Lower lobe of right lung (tissue), 2 donors: ENCODE measurements at regions not wholly inside any gene's neighbourhood (a gene's known extent, or its start where the extent isn't known, plus 50 kb on each side); places are given as distances from the start of the nearest gene placed in this dataset.

Source experiments
- ATAC-seq, 2 donors: fragments of 200-7000 bp; cut with Tn5 transposase; one replicate each; pipeline ENCODE4 v1.9.1; 2020 to 2022; ENCODE audit warnings: mild to moderate bottlenecking in 2 of 2, moderate library complexity in 2 of 2
- DNase-seq: peaks from one replicate; pipeline ENCODE4 v3.0.0-alpha.2; 2020
- H3K27ac ChIP-seq: fragments of 200-600 bp; one replicate; pipeline ENCODE4 v1.8.0; 2022
- H3K27me3 ChIP-seq: fragments of 200-600 bp; one replicate; pipeline ENCODE4 v1.8.0; 2022; ENCODE audit warnings: low read depth
- H3K36me3 ChIP-seq: fragments of 200-600 bp; one replicate; pipeline ENCODE4 v1.8.0; 2022; ENCODE audit warnings: mild to moderate bottlenecking
- H3K4me1 ChIP-seq: fragments of 200-600 bp; one replicate; pipeline ENCODE4 v1.8.0; 2022
- H3K4me3 ChIP-seq: fragments of 200-600 bp; one replicate; pipeline ENCODE4 v1.8.0; 2022; ENCODE audit warnings: mild to moderate bottlenecking
- H3K9me3 ChIP-seq: fragments of 200-600 bp; one replicate; pipeline ENCODE4 v1.8.0; 2022
- intact Hi-C: fragments of 100-400 bp; cut with DNase I; formaldehyde crosslinking; loops from one replicate; pipeline ENCODE4 v1.11.0; 2022
- TF ChIP-seq, protein P1 (sequence below): fragments of 200-600 bp; IDR thresholded peaks from one replicate; pipeline ENCODE4 v1.8.0; 2022; ENCODE audit warnings: antibody characterized with exemption, mild to moderate bottlenecking
- donor health status: DM: no; HTN: yes; CAD: no; lungs with severe emphysema.

DNA sequence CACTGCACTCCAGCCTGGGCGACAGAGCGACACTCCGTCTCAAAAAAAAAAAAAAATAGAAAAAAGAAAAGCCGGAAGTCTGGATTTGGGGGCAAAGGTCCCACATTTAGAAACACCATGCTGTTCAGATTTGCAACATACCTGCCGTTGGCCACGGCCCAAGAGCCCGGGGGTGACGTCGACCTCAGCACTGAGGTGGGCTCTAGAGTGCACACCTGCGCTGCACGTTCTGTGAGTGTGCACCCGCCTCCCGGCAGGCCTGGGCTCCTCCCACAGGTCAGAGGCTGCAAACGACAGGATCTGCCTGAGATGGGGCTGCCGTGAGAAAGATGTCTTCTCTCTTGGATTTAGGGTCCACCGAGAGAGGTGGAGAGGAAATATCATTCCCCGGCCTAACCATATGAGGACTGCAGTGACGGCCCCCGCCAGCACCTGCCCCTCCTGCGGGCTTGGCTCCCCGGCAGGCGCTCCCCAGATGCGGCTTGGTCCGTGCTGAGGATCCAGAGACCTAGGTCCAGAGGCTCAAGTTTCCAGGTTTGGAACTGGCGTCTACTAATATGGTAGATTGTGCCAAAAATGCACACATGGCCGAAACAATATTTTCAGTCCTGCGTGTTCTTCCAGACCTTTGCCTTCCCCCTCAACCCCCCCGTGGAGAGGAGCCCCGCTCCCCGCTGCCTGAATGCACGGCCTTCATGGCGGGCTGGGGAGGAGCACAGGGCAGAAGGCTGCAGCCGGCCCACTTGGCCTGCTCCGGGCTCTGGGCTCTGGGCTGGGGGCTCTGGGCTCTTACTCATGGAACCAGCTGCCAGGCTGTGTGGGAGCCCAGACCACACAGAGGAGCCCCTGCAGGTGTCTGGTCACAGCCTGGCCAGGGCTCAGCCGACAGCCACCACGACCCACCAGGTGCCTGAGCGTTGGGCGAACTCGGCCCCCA lies 58.8 kb upstream of the FBRSL1 start:
- H3K4me3 ChIP-seq: no peak overlapping the region
- H3K36me3 ChIP-seq: no peaks in the 10 kb centered on the region
- intact Hi-C loops: no loop called here
- H3K27me3 ChIP-seq: peaks cover 33% of the 10 kb centered on the region
- H3K9me3 ChIP-seq: no peaks in the 10 kb centered on the region
- TF ChIP-seq, protein P1, sequence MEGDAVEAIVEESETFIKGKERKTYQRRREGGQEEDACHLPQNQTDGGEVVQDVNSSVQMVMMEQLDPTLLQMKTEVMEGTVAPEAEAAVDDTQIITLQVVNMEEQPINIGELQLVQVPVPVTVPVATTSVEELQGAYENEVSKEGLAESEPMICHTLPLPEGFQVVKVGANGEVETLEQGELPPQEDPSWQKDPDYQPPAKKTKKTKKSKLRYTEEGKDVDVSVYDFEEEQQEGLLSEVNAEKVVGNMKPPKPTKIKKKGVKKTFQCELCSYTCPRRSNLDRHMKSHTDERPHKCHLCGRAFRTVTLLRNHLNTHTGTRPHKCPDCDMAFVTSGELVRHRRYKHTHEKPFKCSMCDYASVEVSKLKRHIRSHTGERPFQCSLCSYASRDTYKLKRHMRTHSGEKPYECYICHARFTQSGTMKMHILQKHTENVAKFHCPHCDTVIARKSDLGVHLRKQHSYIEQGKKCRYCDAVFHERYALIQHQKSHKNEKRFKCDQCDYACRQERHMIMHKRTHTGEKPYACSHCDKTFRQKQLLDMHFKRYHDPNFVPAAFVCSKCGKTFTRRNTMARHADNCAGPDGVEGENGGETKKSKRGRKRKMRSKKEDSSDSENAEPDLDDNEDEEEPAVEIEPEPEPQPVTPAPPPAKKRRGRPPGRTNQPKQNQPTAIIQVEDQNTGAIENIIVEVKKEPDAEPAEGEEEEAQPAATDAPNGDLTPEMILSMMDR: no peak
- ATAC-seq: no peak
- H3K27ac ChIP-seq: no peak overlapping the region
- no peak for DNase-seq
- peaks cover 24% of the 10 kb centered on the region for H3K4me1 ChIP-seq

DNA sequence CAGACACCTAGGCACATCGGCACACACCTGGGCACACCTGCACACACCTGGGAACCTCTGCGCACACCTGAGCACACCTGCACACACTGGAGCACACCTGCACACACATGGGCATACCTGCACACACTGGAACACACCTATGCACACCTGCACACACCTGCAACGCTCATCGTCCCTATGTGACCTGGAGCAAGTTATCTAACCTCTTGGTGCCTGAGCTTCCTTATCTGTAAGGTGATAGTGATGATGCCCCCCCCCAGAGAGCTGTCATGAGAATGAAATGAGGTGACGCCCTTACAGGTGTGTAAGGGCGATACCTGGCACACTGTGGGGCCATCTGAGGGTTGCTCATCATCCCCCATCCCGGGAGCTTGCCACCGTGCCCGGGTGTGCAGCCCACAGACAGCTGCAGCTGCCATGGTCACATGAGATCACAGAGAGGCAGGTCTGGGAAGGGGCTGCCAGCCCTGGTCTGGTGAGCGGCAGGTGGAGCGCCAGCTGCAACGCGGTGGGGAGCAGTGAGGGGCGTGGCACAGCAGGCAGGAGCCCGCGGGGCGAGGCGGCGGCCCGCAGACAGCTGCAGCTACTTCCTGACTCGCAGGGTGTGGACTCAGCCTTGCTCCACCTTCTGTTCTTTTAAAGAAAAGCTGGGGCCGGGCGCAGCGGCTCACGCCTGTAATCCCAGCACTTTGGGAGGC lies 59.9 kb upstream of the FBRSL1 start:
- Histone ChIP-seq H3K9me3 (no peaks in the 10 kb centered on the region), H3K36me3 (no peaks in the 10 kb centered on the region), H3K4me1 (peaks cover 24% of the 10 kb centered on the region), H3K4me3 (no peak overlapping the region), H3K27ac (no peak overlapping the region), H3K27me3 (peaks cover 34% of the 10 kb centered on the region)
- intact Hi-C loops: no loop called here
- ATAC-seq (peak; percentile 62 to 64), DNase-seq (peak; percentile 64)
- TF ChIP-seq, protein P1: no peak

DNA sequence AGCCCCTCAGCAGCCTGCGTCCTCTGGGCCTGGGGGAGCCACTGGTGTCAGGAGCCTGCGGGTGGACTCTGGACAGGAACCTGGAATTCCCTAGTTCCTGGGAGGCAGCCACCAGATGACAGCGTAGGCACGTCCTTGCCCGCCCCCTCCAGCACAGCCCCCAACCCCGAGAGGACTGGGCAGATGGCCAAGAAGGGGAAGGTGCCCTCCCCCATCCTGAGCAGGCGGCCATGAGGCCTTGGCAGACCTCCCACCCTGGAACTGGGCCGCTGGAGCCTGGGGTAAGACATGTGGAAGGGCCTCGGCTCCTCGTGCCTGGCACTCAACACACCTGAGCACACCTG lies 60.4 kb upstream of the FBRSL1 start:
- H3K27ac ChIP-seq: no peak overlapping the region
- no peaks in the 10 kb centered on the region for H3K9me3 ChIP-seq
- no peaks in the 10 kb centered on the region for H3K36me3 ChIP-seq
- intact Hi-C loops: no loop called here
- DNase-seq: no peak
- H3K4me3 ChIP-seq: no peak overlapping the region
- H3K27me3 ChIP-seq: peaks cover 39% of the 10 kb centered on the region
- TF ChIP-seq, protein P1: no peak
- no peak for ATAC-seq
- H3K4me1 ChIP-seq: peaks cover 24% of the 10 kb centered on the region

DNA sequence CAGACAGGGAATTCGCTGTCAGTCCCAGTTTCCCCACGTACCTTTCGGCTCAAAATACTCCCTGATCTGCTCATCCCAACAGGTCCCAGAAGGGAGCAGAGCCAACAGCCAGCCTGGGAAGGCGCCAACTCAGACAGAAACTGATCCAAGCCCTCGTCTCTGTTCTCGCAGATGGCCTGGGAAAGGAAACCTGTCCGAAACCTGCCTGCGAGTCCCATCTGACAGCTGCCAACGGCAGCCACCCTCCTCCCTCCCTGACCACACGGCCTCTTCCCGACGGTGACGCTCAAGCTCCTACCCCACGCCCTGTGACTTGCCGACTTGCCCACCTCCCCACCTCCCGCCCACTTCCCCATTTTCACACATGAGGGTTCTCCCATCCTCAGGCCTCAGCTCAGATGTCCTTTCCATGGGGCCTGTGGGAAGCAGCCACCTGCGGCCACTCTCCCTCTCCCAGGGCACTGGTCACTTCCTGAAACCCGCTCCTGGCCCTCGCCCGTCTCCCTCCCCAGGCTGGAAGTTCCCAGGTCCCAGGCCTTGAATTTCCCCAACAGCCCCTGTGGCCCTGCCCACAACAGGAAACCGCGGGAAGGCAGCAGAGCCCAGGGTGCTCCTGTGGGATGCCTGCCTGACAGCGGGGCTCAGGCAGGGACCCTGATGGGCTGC lies 60.9 kb upstream of the FBRSL1 start:
- Histone ChIP-seq H3K9me3 (no peaks in the 10 kb centered on the region), H3K4me3 (no peak overlapping the region), H3K27me3 (peaks cover 43% of the 10 kb centered on the region), H3K27ac (no peak overlapping the region), H3K36me3 (no peaks in the 10 kb centered on the region), H3K4me1 (peaks cover 24% of the 10 kb centered on the region)
- intact Hi-C loops: no loop called here
- ATAC-seq: peak; percentile 9 to 32
- TF ChIP-seq, protein P1: no peak
- DNase-seq: no peak

DNA sequence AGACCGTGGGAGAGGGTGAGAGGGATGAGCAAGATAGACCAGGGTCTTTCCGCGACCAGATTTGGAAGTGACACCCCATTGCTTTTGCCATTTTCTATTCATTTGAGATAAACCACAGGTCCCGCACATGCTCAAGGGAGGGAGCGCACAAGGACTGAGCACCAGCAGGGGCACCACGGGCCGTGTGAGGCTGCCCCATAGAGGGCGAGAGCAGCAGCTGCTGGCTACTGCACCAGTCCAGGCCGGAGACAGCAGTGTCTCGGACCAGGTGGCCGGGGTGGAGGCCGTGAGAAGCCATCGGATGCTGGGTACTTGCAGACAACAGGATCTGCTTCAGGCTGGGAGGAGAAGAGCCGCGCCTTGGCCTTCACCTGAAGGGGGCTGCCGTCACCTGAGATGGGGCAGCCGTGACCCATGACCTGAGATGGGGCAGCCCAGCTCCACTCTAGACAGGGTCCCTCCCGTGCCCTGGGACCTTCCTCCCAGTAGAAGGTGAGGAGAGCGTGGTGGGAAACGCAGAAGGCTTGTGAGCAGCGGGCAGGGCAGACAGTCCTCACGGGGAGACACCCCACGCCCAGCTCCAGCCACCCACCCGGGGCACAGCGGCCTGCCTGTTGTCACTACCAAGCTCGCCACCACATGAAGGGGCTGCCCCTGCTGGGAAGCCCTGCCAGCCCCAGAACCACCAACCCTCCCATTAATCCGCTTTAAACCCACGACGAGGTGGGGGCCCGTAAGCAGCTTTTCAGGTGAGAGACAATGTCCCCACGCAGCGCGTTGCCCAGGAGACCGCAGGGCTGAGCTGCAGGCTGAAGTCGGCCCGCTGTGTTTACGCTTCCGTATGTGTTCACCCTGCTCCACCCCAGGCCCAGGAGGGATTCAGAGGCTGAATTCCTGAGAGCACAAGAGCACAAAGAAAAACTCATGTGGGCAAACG lies 61.7 kb upstream of the FBRSL1 start:
- H3K27me3 ChIP-seq: peaks cover 46% of the 10 kb centered on the region
- DNase-seq (no peak), ATAC-seq (no peak)
- H3K4me3 ChIP-seq: no peak overlapping the region
- H3K36me3 ChIP-seq: no peaks in the 10 kb centered on the region
- TF ChIP-seq, protein P1: no peak
- intact Hi-C loops: no loop called here
- no peaks in the 10 kb centered on the region for H3K9me3 ChIP-seq
- H3K4me1 ChIP-seq: peaks cover 24% of the 10 kb centered on the region
- H3K27ac ChIP-seq: no peak overlapping the region
